SK-N-SH (cell line): ENCODE measurements at regions not wholly inside any gene's neighbourhood (a gene's known extent, or its start where the extent isn't known, plus 50 kb on each side); places are given as distances from the start of the nearest gene placed in this dataset.

ENCODE experiments used
- CTCF ChIA-PET: fragments of 300-600, 350-600 bp; formaldehyde crosslinking; extraction: SDS; loops from one replicate; lab custom pipeline; 2021; lab: Yijun Ruan, JAX
- POLR2A ChIA-PET: fragments of 350-600 bp; sonication (Branson Sonifier 250); formaldehyde crosslinking; extraction: SDS; loops from one replicate; lab custom pipeline; 2020; ENCODE audit warnings: antibody characterized with exemption, inconsistent platforms; lab: Yijun Ruan, JAX
- DNase-seq: peaks from one replicate; pipeline ENCODE4 v3.0.0; 2012
- H2AFZ ChIP-seq: fragments of 200-600 bp; sonication (generic); 2 replicates; pipeline ENCODE4 v1.8.1; 2016; ENCODE audit warnings: antibody characterized with exemption, mild to moderate bottlenecking, low read depth
- H3F3A ChIP-seq: fragments of 200-600 bp; sonication (generic); replicated peaks from 2 replicates; pipeline ENCODE3; 2016; ENCODE audit warnings: antibody characterized with exemption, mild to moderate bottlenecking; ENCODE audit not compliant: insufficient read depth
- H3K27ac ChIP-seq, 2 experiments: fragments of 200-500 bp in 1 of 2; fragments of 200-600 bp in 1 of 2; sonication (Bioruptor generic) in 1 of 2; sonication (generic), shearing (Covaris generic) in 1 of 2; 2 replicates each; pipeline versions ENCODE4 v1.5.1 to v1.6.1; 2014 to 2016; ENCODE audit warnings: low read depth in 2 of 2, inconsistent platforms in 1 of 2, low read length in 1 of 2, mild to moderate bottlenecking in 1 of 2, mixed read lengths in 1 of 2
- H3K27me3 ChIP-seq: fragments of 200-600 bp; sonication (generic), shearing (Covaris generic); 2 replicates; pipeline ENCODE4 v1.6.1; 2016; ENCODE audit warnings: mixed run types; ENCODE audit not compliant: insufficient read depth
- H3K36me3 ChIP-seq, 2 experiments: fragments of 200-500 bp in 1 of 2; fragments of 200-600 bp in 1 of 2; sonication (Bioruptor generic) in 1 of 2; sonication (generic) in 1 of 2; replicated peaks in 1 of 2; 2 replicates each; pipeline versions ENCODE3 to v1.5.1; 2014 to 2016; ENCODE audit warnings: low read length in 1 of 2, mild to moderate bottlenecking in 1 of 2; ENCODE audit not compliant: insufficient read depth in 2 of 2, control insufficient read depth in 1 of 2
- H3K4me1 ChIP-seq, 2 experiments: fragments of 200-500 bp in 1 of 2; fragments of 200-600 bp in 1 of 2; sonication (Bioruptor generic) in 1 of 2; sonication (generic), shearing (Covaris generic) in 1 of 2; 2 replicates each; pipeline versions ENCODE4 v1.5.1 to v1.6.1; 2014 to 2016; ENCODE audit warnings: low read depth in 1 of 2, low read length in 1 of 2, mixed run types in 1 of 2; ENCODE audit not compliant: insufficient read depth in 2 of 2, control insufficient read depth in 1 of 2
- H3K4me2 ChIP-seq: fragments of 200-600 bp; sonication (generic), shearing (Covaris generic); 2 replicates; pipeline ENCODE4 v1.6.1; 2017; ENCODE audit warnings: mixed run types
- H3K4me3 ChIP-seq, 2 experiments: fragments of 200-500 bp in 1 of 2; fragments of 200-600 bp in 1 of 2; sonication (Bioruptor generic) in 1 of 2; sonication (generic), shearing (Covaris generic) in 1 of 2; 2 replicates each; pipeline versions ENCODE4 v1.5.1 to v1.8.1; 2014 to 2016; ENCODE audit warnings: low read depth in 2 of 2, inconsistent platforms in 1 of 2, low read length in 1 of 2, mild to moderate bottlenecking in 1 of 2, mixed read lengths in 1 of 2, moderate library complexity in 1 of 2
- H3K79me2 ChIP-seq: fragments of 200-600 bp; sonication (generic); 2 replicates; pipeline ENCODE4 v1.8.1; 2017; ENCODE audit warnings: mild to moderate bottlenecking; ENCODE audit not compliant: insufficient read depth
- H3K9ac ChIP-seq: fragments of 200-600 bp; sonication (generic); 2 replicates; pipeline ENCODE4 v1.6.1; 2017; ENCODE audit warnings: mixed run types
- H3K9me2 ChIP-seq: fragments of 200-600 bp; sonication (generic); 2 replicates; pipeline ENCODE4 v1.6.1; 2017; ENCODE audit warnings: mixed run types
- H3K9me3 ChIP-seq: fragments of 200-600 bp; sonication (generic); 2 replicates; pipeline ENCODE4 v1.6.1; 2017; ENCODE audit warnings: mixed run types, mild to moderate bottlenecking, moderate library complexity
- H4K20me1 ChIP-seq: fragments of 200-600 bp; sonication (generic); 2 replicates; pipeline ENCODE4 v1.6.1; 2017; ENCODE audit warnings: mild to moderate bottlenecking, mixed run types; ENCODE audit not compliant: insufficient read depth
- EP300 ChIP-seq, 2 experiments: IDR thresholded peaks; 2 replicates each; pipeline versions ENCODE4 v1.4.0 to v1.6.1; 2012; ENCODE audit warnings: borderline replicate concordance in 1 of 2, low read depth in 1 of 2, low read length in 1 of 2
- EZH2phosphoT487 ChIP-seq: fragments of 200-600 bp; sonication (generic); IDR thresholded peaks from 2 replicates; pipeline ENCODE4 v1.6.1; 2017; ENCODE audit warnings: low read depth, mixed run types, mild to moderate bottlenecking, antibody characterized with exemption, moderate library complexity, borderline replicate concordance
- GABPA ChIP-seq: IDR thresholded peaks from 2 replicates; pipeline ENCODE4 v1.4.0; 2012; ENCODE audit warnings: low read depth, mild to moderate bottlenecking
- IRF3 ChIP-seq: fragments of 150-350 bp; IDR thresholded peaks from 2 replicates; pipeline ENCODE4 v1.6.1; 2016; ENCODE audit warnings: mild to moderate bottlenecking, low read depth, low read length
- JUND ChIP-seq: IDR thresholded peaks from 2 replicates; pipeline ENCODE4 v1.4.0; 2012
- MAX ChIP-seq: IDR thresholded peaks from 2 replicates; pipeline ENCODE4 v1.4.0; 2012; ENCODE audit warnings: low read depth
- NRF1 ChIP-seq: IDR thresholded peaks from 2 replicates; pipeline ENCODE4 v1.6.1; 2012; ENCODE audit warnings: low read depth, mild to moderate bottlenecking, low read length
- PBX3 ChIP-seq: IDR thresholded peaks from 2 replicates; pipeline ENCODE4; 2012
- REST ChIP-seq: IDR thresholded peaks from 2 replicates; pipeline ENCODE4 v1.6.1; 2012; ENCODE audit warnings: mild to moderate bottlenecking, low read depth, low read length, moderate library complexity
- USF1 ChIP-seq: IDR thresholded peaks from 2 replicates; pipeline ENCODE4 v1.4.0; 2012; ENCODE audit warnings: low read depth, borderline replicate concordance
- ZBTB33 ChIP-seq: IDR thresholded peaks from 2 replicates; pipeline ENCODE4 v1.4.0; 2012; ENCODE audit warnings: low read depth, borderline replicate concordance
- WGBS: methylation state at CpG from one replicate; pipeline ENCODE4 v1.1.6; 2017; ENCODE audit warnings: low lambda C conversion rate; 5-methylcytosine and 5-hydroxymethylcytosine counted together

GRCh38 chr7:81549484-81550016 is 220.3 kb downstream of the HGF start:
- Histone ChIP-seq H3K4me1 (no peaks in the 10 kb centered on the region), H3K4me3 (no peak overlapping the region), H3F3A (no peaks in the 10 kb centered on the region), H3K79me2 (no peaks in the 10 kb centered on the region), H3K27me3 (no peaks in the 10 kb centered on the region), H3K9ac (no peak overlapping the region), H3K4me2 (no peak overlapping the region), H4K20me1 (no peaks in the 10 kb centered on the region), H3K27ac (no peak overlapping the region), H3K36me3 (peaks cover 0 to 6% of the 10 kb centered on the region in 2 experiments), H3K9me3 (0 out of 2 replicates have a peak, but pooled peaks cover 9% of the 10 kb centered on the region)
- WGBS, result 100% methylated on average over 8 of the region's 8 CpGs
- DNase-seq, result no peak
- TF ChIP-seq IRF3, result no peak
- TF ChIP-seq MAX, result no peak
- no peak for TF ChIP-seq EP300 (IDR thresholded peaks at IDR 0.05; ENCODE audit: borderline replicate concordance in 1 of 2, low read depth in 1 of 2, low read length in 1 of 2)
- TF ChIP-seq, all 33 proteins: peak for 0
- ChIA-PET CTCF (no interaction called here), POLR2A (no interaction called here)
- Histone ChIP-seq H2AFZ (no peak overlapping the region), H3K9me2 (no peaks in the 10 kb centered on the region)

GRCh38 chr7:81534996-81535395 is 234.9 kb downstream of the HGF start:
- no peak overlapping the region for H3K9ac ChIP-seq
- no peak overlapping the region for H3K4me3 ChIP-seq
- ChIA-PET CTCF (no interaction called here), POLR2A (no interaction called here)
- H3K79me2 ChIP-seq, result no peaks in the 10 kb centered on the region
- H3K9me3 ChIP-seq, result no peaks in the 10 kb centered on the region
- no peaks in the 10 kb centered on the region for H3K9me2 ChIP-seq
- H3K27ac ChIP-seq, result no peak overlapping the region
- no peaks in the 10 kb centered on the region for H3K27me3 ChIP-seq
- H3F3A ChIP-seq, result no peaks in the 10 kb centered on the region
- no peak for DNase-seq
- no peaks in the 10 kb centered on the region for H3K36me3 ChIP-seq
- no peaks in the 10 kb centered on the region for H4K20me1 ChIP-seq
- TF ChIP-seq JUND (no peak), REST (no peak), GABPA (no peak), ZBTB33 (no peak), EZH2phosphoT487 (no peak), USF1 (no peak), NRF1 (no peak), PBX3 (no peak)
- WGBS, result 84% methylated on average over 1 of the region's 1 CpG
- no peak overlapping the region for H2AFZ ChIP-seq
- peaks cover 0 to 4% of the 10 kb centered on the region in 2 experiments; a peak in 2 of 4 replicates for H3K4me1 ChIP-seq
- H3K4me2 ChIP-seq, result no peak overlapping the region
